ENCODE measurements at regions not wholly inside any gene's neighbourhood (a gene's known extent, or its start where the extent isn't known, plus 50 kb on each side); places are given as distances from the start of the nearest gene placed in this dataset.

- TF ChIP-seq CTCF (IDR thresholded peaks at IDR 0.05; ENCODE audit: low read depth, low read length), result no peak
- no peak overlapping the region for H3K4me3 ChIP-seq (ENCODE audit: low read depth, low read length)
Measured at GRCh38 chr7:92963566-92963965, 127.2 kb upstream of the CDK6 start.

- TF ChIP-seq CTCF (IDR thresholded peaks at IDR 0.05; ENCODE audit: low read depth, low read length), result no peak
Measured at GRCh38 chr7:92961961-92962360, 125.6 kb upstream of the CDK6 start.

GRCh38 chr7:92956575-92956974, 120.2 kb upstream of the CDK6 start:
- H3K4me3 ChIP-seq (ENCODE audit: low read depth, low read length), result no peak overlapping the region
- TF ChIP-seq CTCF (IDR thresholded peaks at IDR 0.05; ENCODE audit: low read depth, low read length), result no peak

More at GRCh38 chr7:92961961-92962360, 125.6 kb upstream of the CDK6 start:
- no peak overlapping the region for H3K4me3 ChIP-seq (ENCODE audit: low read depth, low read length)

GRCh38 chr7:92955081-92955480, 118.7 kb upstream of the CDK6 start:
- no peak overlapping the region for H3K4me3 ChIP-seq (ENCODE audit: low read depth, low read length)
- no peak for TF ChIP-seq CTCF (IDR thresholded peaks at IDR 0.05; ENCODE audit: low read depth, low read length)

- TF ChIP-seq CTCF (IDR thresholded peaks at IDR 0.05; ENCODE audit: low read depth, low read length), result no peak
Measured at GRCh38 chr7:92953657-92954056, 117.3 kb upstream of the CDK6 start.

GRCh38 chr7:92949748-92950147, 113.4 kb upstream of the CDK6 start:
- no peak for TF ChIP-seq CTCF (IDR thresholded peaks at IDR 0.05; ENCODE audit: low read depth, low read length)
- no peak overlapping the region for H3K4me3 ChIP-seq (ENCODE audit: low read depth, low read length)

More at GRCh38 chr7:92953657-92954056, 117.3 kb upstream of the CDK6 start:
- no peak overlapping the region for H3K4me3 ChIP-seq (ENCODE audit: low read depth, low read length)

- no peak overlapping the region for H3K4me3 ChIP-seq (ENCODE audit: low read depth, low read length)
- no peak for TF ChIP-seq CTCF (IDR thresholded peaks at IDR 0.05; ENCODE audit: low read depth, low read length)
Measured at GRCh38 chr7:92945840-92946239, 109.5 kb upstream of the CDK6 start.

Data from WI38 (cell line).